HG03571 (cell line): ENCODE measurements at regions not wholly inside any gene's neighbourhood (a gene's known extent, or its start where the extent isn't known, plus 50 kb on each side); places are given as distances from the start of the nearest gene placed in this dataset.

ENCODE experiments used
- ATAC-seq: cut with Tn5 transposase; IDR thresholded peaks from one replicate; pipeline ENCODE4 v1.9.1; 2021; ENCODE audit not compliant: unreplicated experiment

DNA sequence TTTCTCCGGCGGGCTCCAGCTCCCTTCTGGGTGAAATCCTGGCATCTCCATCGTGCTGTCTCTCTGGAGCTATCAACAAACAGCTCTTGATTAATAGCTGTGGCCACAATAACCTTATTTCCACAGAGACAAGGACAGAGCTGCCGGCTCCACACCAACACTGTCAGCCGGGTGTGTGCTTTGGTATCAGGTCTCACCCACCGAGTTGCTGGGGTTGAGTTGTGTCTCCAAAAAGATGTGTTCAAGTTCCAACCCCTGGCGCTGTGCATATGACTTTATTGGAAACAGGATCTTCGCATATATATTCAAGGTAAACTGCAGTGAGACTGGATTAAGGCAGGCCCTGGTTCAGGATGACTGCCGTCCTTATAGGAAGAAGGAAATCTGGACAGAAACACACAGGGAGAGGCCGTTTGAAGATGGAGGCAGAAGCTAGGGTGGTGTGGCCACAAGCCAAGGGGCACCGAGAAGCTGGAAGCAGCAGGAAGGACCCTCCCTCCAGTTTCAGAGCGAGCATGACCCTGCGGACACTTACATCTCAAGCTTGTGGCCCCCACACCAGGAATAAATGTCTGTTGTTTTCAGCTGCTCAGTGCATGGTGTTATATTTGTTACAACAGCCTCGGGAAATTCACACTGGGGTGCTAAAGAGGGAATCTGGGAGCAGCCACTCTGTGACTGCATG is 88.4 kb upstream of the TMPRSS2 start:
- ATAC-seq: no peak

DNA sequence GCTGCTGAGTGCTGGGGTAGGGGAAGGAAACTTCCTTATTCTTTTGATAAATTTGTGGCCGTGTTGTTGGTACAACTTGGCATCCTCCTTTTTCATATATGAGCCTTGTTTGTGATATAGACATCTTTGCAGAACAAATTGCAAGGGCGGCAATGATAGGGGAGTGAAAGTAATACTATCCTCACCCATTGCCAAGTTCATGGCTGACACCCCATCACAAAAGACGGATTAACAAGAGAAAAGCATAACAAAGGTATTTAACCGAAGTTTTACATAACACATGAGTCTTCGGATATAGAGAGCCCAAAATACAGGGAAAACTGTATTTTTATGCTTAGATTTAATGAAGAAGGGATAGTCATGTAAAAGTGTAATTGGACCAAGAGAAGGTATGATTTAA is 86.3 kb upstream of the TMPRSS2 start:
- ATAC-seq: no peak

DNA sequence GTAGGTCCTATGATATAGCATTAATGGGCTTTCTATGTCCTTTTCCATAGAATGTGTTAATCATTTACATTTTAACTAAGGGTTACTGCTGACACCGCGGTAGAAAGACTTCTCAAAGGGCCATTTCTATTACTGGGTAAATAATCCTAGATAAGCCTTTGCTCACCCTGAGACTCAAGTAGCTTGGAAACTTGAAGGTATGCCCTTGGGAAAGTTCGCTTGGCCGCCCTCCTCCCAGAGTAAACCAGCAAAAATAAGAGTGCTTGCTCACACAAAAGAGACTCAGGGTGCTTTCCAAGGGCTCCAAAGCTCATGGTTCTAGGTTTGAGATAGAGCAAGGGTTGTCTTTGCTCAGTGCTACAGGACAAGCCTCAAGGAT is 85.8 kb upstream of the TMPRSS2 start:
- ATAC-seq: no peak

- no peak for ATAC-seq
Measured at GRCh38 chr21:41593051-41593759, 85.2 kb upstream of the TMPRSS2 start.

- no peak for ATAC-seq
Measured at GRCh38 chr21:41589620-41590175, 81.7 kb upstream of the TMPRSS2 start.

DNA sequence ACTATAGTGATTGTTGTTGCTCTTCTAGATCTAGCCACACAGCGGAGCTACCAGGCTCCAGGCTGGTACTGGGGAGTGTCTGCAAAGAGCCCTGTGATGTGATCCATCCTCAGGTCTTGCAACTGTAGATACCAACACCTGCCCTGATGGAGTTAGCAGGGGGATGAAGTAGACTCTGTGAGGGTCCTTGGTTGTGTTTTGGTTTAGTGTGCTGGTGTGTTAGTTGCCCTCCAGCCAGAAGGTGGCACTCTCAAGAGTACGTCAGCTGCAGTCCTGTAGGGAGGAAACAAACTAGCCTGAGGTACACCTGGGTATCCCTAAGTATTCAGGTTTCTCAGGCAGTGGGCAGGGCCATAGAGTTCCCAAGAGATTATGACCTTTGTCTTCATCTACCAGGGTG is 81.2 kb upstream of the TMPRSS2 start:
- no peak for ATAC-seq

- ATAC-seq: no peak
Measured at GRCh38 chr21:41585199-41585994, 77.4 kb upstream of the TMPRSS2 start.

DNA sequence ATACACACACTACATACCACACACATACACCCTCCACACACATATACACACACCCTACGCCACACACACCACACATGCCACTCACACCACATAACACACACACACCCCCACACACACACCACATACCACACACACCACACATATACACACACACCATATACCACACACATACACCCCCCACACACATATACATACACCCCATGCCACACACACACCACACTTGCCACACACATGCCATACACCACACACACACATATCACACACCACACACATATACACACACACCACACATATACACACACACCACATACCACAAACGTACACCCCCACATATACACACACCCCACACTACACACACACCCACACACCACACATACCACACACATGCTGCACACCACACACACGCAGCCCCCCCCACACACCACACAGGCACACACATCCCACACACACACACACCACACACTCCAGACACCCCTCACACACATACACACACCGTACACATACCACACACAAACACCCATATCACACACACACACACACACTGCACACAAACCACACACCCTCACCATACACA is 76.7 kb upstream of the TMPRSS2 start:
- ATAC-seq: no peak

DNA sequence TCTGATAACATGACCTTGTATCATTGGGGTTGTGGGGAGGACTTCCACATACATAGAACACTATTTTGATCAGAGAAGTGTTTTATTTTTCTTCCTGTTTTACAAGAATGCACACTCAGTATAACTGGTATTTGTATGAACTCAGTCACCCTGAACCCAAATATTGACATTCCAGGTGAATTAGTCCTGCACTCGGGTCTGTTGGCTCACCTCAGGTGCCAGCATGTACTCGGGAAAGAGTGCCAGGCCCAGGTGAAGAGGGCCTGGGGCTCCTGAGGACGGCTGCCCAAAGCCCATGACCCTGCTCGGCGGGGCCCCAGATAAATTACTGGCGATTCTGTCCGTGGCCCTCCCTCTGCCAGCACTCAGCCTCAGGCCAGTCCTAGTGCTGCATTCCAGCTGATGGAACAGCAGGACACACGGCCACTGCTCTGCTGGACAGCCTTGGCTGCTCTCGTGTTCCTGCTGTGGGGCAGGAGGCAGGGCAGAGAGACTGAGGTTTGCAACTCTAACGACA is 75.4 kb upstream of the TMPRSS2 start:
- no peak for ATAC-seq

- ATAC-seq: no peak
Measured at GRCh38 chr21:41582866-41583265, 74.9 kb upstream of the TMPRSS2 start.

DNA sequence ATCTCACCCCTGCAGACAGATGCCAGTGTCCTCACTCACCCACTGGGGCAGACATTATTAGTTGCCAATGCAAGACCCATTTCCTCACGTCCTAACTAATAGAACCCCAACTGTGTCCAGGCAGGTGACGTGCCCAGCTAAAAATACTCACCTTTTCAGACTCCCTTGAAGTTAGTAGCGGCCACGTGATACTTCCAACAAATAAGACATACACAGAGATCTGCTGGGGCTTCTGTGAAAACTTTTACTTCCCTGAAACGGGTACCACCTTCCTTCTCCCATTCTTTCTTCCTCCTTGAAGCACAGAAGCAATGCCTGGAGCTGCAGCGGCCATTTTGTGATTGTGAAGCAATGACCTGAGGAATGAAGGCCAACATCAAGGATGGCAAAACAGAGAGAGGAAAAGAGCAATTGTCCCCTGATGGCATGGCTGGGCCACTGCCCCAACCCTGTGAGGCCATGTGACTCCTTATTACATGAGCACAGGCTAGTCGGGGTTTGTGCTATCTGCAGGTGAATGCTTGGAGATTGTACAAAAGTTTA is 74.4 kb upstream of the TMPRSS2 start:
- no peak for ATAC-seq

DNA sequence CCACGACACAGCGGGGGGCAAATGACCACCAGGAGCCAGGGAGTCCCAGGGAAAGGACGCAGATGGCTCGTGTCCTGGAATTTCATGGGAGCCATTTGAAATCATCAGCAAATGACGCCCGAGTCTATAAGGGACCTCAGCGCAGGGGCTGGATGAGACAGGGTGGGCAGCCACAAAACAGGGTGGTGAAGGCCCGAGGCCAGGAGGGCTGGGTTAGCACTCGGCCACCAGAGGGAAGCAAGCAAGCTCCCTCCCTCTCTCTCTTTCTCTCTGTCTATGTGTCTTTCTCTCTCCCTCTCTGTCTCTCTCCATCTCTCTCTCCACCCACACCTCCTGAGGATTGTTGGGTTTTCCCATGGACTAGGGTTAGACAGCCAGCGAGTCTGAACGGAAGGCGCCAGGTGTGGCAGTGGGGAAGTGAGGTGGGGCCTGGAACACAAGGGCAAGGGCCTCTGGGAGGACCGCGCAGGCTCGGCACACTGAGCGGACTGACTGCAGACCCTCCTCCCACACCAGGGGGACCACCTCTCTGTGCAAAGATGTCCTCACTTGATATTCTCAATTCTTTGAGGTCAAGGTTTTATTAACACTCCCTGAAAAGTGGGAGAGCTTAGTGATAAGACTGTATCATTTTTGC is 73.8 kb upstream of the TMPRSS2 start:
- no peak for ATAC-seq

- no peak for ATAC-seq
Measured at GRCh38 chr21:41580758-41581554, 73.0 kb upstream of the TMPRSS2 start.

DNA sequence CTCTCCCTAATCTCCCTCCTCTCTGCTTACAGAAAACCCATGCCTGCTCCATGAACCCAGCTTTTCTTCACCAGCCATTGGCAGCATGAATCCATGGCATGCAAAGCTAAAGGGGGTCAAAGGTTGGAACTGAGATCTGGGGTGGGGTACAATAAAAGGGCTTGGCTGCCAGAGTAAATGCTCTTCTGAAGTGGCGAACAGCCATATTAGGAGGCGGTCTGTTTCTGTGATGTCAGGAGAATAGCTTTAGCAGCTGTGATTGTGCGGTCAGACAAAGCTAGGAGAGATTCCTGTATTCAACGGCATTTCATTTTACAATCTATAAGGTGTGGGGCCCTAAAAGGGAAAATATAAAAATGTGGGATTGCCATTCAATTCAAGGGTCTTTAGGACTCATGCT is 71.7 kb upstream of the TMPRSS2 start:
- no peak for ATAC-seq

- no peak for ATAC-seq
Measured at GRCh38 chr21:41578716-41579115, 70.8 kb upstream of the TMPRSS2 start.

DNA sequence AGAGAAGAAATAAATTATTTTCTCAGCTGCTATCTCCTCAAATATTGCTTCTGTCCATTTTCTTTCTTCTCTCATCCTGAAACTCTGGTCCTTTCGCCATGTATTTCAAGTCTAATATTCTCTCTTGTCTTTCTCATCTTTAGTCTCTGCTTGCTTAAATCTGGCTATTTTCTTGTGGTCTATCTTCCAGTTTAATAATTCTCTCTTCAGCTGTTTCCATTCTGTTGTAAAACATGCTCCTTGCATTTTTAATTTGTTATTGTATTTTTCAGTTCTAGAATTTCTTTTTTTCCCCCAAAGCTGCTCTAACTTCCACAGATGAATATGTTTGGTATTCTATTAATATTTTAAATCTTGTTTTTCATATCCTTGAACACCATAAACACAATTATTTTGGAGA is 70.1 kb upstream of the TMPRSS2 start:
- no peak for ATAC-seq

DNA sequence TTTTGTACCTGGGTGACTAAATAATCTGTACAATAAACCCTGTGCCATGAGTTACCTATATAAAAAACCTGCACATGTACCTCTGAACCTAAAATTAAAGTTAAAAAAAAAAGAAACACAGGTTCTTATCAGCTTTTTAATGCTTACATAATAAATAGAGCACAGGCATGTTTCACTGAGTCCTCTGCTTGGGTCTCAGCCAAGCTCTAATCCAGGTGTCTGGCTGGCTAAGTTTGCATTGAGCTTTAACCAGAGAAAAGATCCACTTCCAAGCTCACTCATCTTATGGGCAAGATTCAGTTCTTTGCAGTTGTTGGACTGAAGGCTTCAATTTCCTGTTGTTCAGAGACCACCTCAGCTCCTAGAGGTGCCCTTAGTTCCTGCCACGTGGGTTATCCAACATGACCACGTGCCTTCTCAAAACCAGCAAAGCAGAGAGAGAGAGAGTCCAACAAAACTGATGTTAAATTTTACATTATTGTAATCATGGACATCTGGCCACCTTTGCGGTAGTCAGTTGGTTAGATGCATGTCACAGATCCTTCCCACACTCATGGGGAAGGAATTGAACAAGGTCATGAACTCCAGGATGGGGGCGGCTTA is 68.2 kb upstream of the TMPRSS2 start:
- no peak for ATAC-seq

DNA sequence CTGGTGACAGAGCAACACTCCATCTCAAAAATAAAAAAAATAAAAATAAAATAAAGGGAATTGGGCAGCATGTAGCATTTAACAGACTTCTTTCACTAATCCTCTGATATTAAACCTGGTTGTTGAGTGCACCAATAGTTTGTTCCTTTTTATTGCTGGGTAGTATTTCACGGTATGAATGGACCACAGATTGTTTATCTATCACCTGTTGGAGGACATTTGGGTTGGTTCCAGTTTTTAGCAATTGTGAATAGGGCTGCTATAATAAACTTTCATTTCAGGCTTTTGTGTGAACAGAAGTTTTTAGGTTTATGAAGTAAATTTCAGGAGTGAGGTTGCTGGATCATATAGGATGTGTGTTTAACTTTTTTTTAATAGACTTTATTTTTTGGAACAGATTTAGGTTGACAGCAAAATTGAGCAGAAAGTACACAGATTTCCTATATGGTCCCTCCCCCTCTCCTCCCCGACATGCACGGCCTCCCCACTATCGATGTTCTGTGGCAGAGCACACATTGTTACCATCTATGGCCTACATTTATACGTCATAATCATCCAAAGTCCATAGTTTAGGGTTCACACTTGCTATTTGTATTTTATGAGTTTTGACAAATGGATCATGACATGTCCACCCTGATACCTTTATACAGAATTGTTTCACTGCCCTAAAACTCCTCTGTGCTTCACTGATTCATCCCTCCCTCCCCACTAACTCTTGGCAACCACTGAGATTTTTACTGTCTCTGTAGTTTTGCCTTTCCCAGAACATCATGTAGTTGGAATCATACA is 66.1 kb upstream of the TMPRSS2 start:
- no peak for ATAC-seq
